A673 (cell line): ENCODE measurements at regions not wholly inside any gene's neighbourhood (a gene's known extent, or its start where the extent isn't known, plus 50 kb on each side); places are given as distances from the start of the nearest gene placed in this dataset.

Experiments
- BruUV-seq: library from RNA; stranded (reverse); fragments of 400-500 nt; replicated peaks from 2 replicates; lab custom pipeline; 2021; lab: Mats Ljungman, UMichigan
- CTCF ChIA-PET: fragments of 300-600 bp; sonication (Branson Sonifier 250); formaldehyde crosslinking; loops from one replicate; lab custom pipeline; 2022; ENCODE audit warnings: antibody characterized with exemption; lab: Charles Lee
- POLR2A ChIA-PET: fragments of 300-600 bp; sonication (Branson Sonifier 250); formaldehyde crosslinking; loops from one replicate; lab custom pipeline; 2022; ENCODE audit warnings: antibody characterized with exemption; ENCODE audit not compliant: low non-redundant PET; lab: Charles Lee
- DNase-seq: peaks from one replicate; pipeline ENCODE4 v3.0.0-alpha.2; 2015; ENCODE audit warnings: low spot score
- H3K27ac ChIP-seq: fragments of 200-600 bp; sonication (generic); 2 replicates; pipeline ENCODE4 v1.5.1; 2016; ENCODE audit warnings: mixed run types, low read depth, mild to moderate bottlenecking, mixed read lengths, antibody characterized with exemption, low read length; ENCODE audit not compliant: poor library complexity, severe bottlenecking
- H3K27me3 ChIP-seq: fragments of 200-600 bp; sonication (generic); replicated peaks from 2 replicates; pipeline ENCODE4 v1.6.1; 2017; ENCODE audit warnings: mixed run types, low read depth, mild to moderate bottlenecking, mixed read lengths, antibody characterized with exemption, low read length; ENCODE audit not compliant: insufficient read depth, poor library complexity
- H3K36me3 ChIP-seq: fragments of 200-600 bp; sonication (generic); 2 replicates; pipeline ENCODE4 v1.6.1; 2016; ENCODE audit warnings: mixed run types, mild to moderate bottlenecking, mixed read lengths, antibody characterized with exemption, low read length; ENCODE audit not compliant: insufficient read depth, poor library complexity, severe bottlenecking
- H3K4me1 ChIP-seq: fragments of 200-600 bp; sonication (generic); 2 replicates; pipeline ENCODE4 v1.6.1; 2017; ENCODE audit warnings: mixed run types, mild to moderate bottlenecking, mixed read lengths, antibody characterized with exemption, low read length; ENCODE audit not compliant: insufficient read depth, poor library complexity, severe bottlenecking
- H3K4me3 ChIP-seq: fragments of 200-600 bp; sonication (generic); 2 replicates; pipeline ENCODE4 v1.5.1; 2016; ENCODE audit warnings: low read depth, mixed run types, mild to moderate bottlenecking, mixed read lengths, low read length; ENCODE audit not compliant: poor library complexity, severe bottlenecking
- H3K9me3 ChIP-seq: fragments of 200-600 bp; sonication (generic); 2 replicates; pipeline ENCODE4 v1.6.1; 2016; ENCODE audit warnings: mixed run types, low read depth, mild to moderate bottlenecking, mixed read lengths, antibody characterized with exemption, low read length; ENCODE audit not compliant: poor library complexity, severe bottlenecking
- CTCF ChIP-seq: fragments of 300-800, 200-600 bp; sonication (generic); conservative IDR thresholded peaks from 2 replicates; pipeline ENCODE4 v1.5.1; 2017; ENCODE audit warnings: low read depth, mild to moderate bottlenecking, antibody characterized with exemption, low read length, moderate library complexity, mixed read lengths
- EZH2 ChIP-seq: fragments of 200-600 bp; sonication (generic); IDR thresholded peaks from 2 replicates; pipeline ENCODE4 v1.6.1; 2017; ENCODE audit warnings: borderline replicate concordance, low read depth, mild to moderate bottlenecking, mixed read lengths, antibody characterized with exemption, low read length; ENCODE audit not compliant: poor library complexity, severe bottlenecking
- intact Hi-C: fragments of 100-400 bp; cut with micrococcal nuclease; formaldehyde crosslinking; loops from one replicate; pipeline ENCODE4 v1.10.0; 2022; ENCODE audit not compliant: unreplicated experiment

- ChIA-PET CTCF (no interaction called here), POLR2A (no interaction called here)
- Histone ChIP-seq H3K4me3 (no peak overlapping the region), H3K27ac (no peak overlapping the region), H3K9me3 (no peaks in the 10 kb centered on the region), H3K4me1 (no peaks in the 10 kb centered on the region), H3K27me3 (no peaks in the 10 kb centered on the region), H3K36me3 (no peaks in the 10 kb centered on the region)
- DNase-seq, result no peak
- no peak for TF ChIP-seq CTCF
- no peak for TF ChIP-seq EZH2
- intact Hi-C loops, result no loop called here
- BruUV-seq, result no TSS peak
Measured at GRCh38 chr9:87125819-87126218, 178.5 kb upstream of the GAS1 start.

GRCh38 chr9:87127543-87127942 is 180.2 kb upstream of the GAS1 start:
- POLR2A ChIA-PET, result no interaction called here
- H3K9me3 ChIP-seq, result peaks cover 6% of the 10 kb centered on the region
- no peaks in the 10 kb centered on the region for H3K36me3 ChIP-seq
- CTCF ChIA-PET, result no interaction called here
- no peak overlapping the region for H3K4me3 ChIP-seq
- no peaks in the 10 kb centered on the region for H3K4me1 ChIP-seq
- DNase-seq, result no peak
- no peaks in the 10 kb centered on the region for H3K27me3 ChIP-seq
- intact Hi-C loops, result no loop called here
- BruUV-seq, result no TSS peak
- H3K27ac ChIP-seq, result no peak overlapping the region
- TF ChIP-seq EZH2 (no peak), CTCF (no peak)

- H3K4me3 ChIP-seq, result no peak overlapping the region
- peaks cover 6% of the 10 kb centered on the region for H3K9me3 ChIP-seq
- no TSS peak for BruUV-seq
- ChIA-PET POLR2A (no interaction called here), CTCF (no interaction called here)
- DNase-seq, result no peak
- no peaks in the 10 kb centered on the region for H3K27me3 ChIP-seq
- intact Hi-C loops, result no loop called here
- H3K4me1 ChIP-seq, result no peaks in the 10 kb centered on the region
- TF ChIP-seq CTCF, result no peak
- no peak for TF ChIP-seq EZH2
- H3K36me3 ChIP-seq, result no peaks in the 10 kb centered on the region
- H3K27ac ChIP-seq, result no peak overlapping the region
Measured at GRCh38 chr9:87127978-87128614, 180.8 kb upstream of the GAS1 start.
